WTC11 (cell line): ENCODE measurements at regions not wholly inside any gene's neighbourhood (a gene's known extent, or its start where the extent isn't known, plus 50 kb on each side); places are given as distances from the start of the nearest gene placed in this dataset.
A peak's percentile ranks its signal among the peaks of the same experiment; 100 is the strongest.

Experiments
- ATAC-seq: fragments of 200-7000 bp; cut with Tn5 transposase; 2 replicates; pipeline ENCODE4 v1.10.0; 2021; ENCODE audit warnings: mild to moderate bottlenecking, moderate library complexity
- CTCF ChIA-PET: fragments of 300-600 bp; sonication (Branson Sonifier 250); formaldehyde crosslinking; loops from one replicate; lab custom pipeline; 2021; ENCODE audit warnings: antibody characterized with exemption; lab: Charles Lee
- POLR2A ChIA-PET: fragments of 350-600 bp; sonication (Branson Sonifier 250); formaldehyde crosslinking; loops from one replicate; lab custom pipeline; 2021; ENCODE audit warnings: antibody characterized with exemption; lab: Charles Lee
- DNase-seq: peaks from one replicate; pipeline ENCODE4 v3.0.0; 2021; ENCODE audit warnings: low spot score
- H3K27ac Mint-ChIP-seq: 2 replicates; pipeline ENCODE4 v1.8.0; 2021; ENCODE audit warnings: mixed read lengths
- H3K27me3 Mint-ChIP-seq: 2 replicates; pipeline ENCODE4 v1.8.0; 2021; ENCODE audit warnings: low read depth, mild to moderate bottlenecking, moderate library complexity, mixed read lengths
- H3K36me3 Mint-ChIP-seq: 2 replicates; pipeline ENCODE4 v1.8.0; 2021; ENCODE audit warnings: mixed read lengths
- H3K4me1 Mint-ChIP-seq: 2 replicates; pipeline ENCODE4 v1.8.0; 2022; ENCODE audit warnings: mixed read lengths
- H3K4me3 Mint-ChIP-seq: 2 replicates; pipeline ENCODE4 v1.8.0; 2021; ENCODE audit warnings: mild to moderate bottlenecking, moderate library complexity, mixed read lengths
- H3K9me3 Mint-ChIP-seq: 2 replicates; pipeline ENCODE4 v1.8.0; 2021; ENCODE audit warnings: mixed read lengths
- AFF4 ChIP-seq: sonication (generic); formaldehyde crosslinking; IDR thresholded peaks from 2 replicates; pipeline ENCODE4 v1.8.1; 2023; ENCODE audit warnings: mild to moderate bottlenecking, missing genetic modification reagents, borderline replicate concordance
- ATF3 ChIP-seq: sonication (generic); formaldehyde crosslinking; conservative IDR thresholded peaks from 2 replicates; pipeline ENCODE4 v1.8.1; 2022; ENCODE audit warnings: mild to moderate bottlenecking, missing genetic modification reagents
- CBFB ChIP-seq: sonication (generic); formaldehyde crosslinking; IDR thresholded peaks from 2 replicates; pipeline ENCODE4 v1.8.1; 2022; ENCODE audit warnings: mild to moderate bottlenecking, low read depth, missing genetic modification reagents
- KAT7 ChIP-seq: sonication (generic); formaldehyde crosslinking; IDR thresholded peaks from 2 replicates; pipeline ENCODE4 v1.8.1; 2023; ENCODE audit warnings: missing genetic modification reagents, mild to moderate bottlenecking, borderline replicate concordance
- MAX ChIP-seq: sonication (generic); formaldehyde crosslinking; IDR thresholded peaks from 2 replicates; pipeline ENCODE4 v1.8.0; 2022; ENCODE audit warnings: mild to moderate bottlenecking, missing genetic modification reagents
- NFATC4 ChIP-seq: fragments of 250-450 bp; sonication (Bioruptor Pico); IDR thresholded peaks from 2 replicates; pipeline ENCODE4 v1.9.0; 2021; ENCODE audit warnings: mild to moderate bottlenecking
- NFE2L1 ChIP-seq: sonication (generic); formaldehyde crosslinking; IDR thresholded peaks from 2 replicates; pipeline ENCODE4 v1.8.1; 2023; ENCODE audit warnings: missing genetic modification reagents
- NFYB ChIP-seq: sonication (generic); formaldehyde crosslinking; conservative IDR thresholded peaks from 2 replicates; pipeline ENCODE4 v1.8.0; 2022; ENCODE audit warnings: low read depth, missing genetic modification reagents
- NR2C2 ChIP-seq: sonication (generic); formaldehyde crosslinking; IDR thresholded peaks from 2 replicates; pipeline ENCODE4 v1.8.0; 2022; ENCODE audit warnings: mild to moderate bottlenecking, missing genetic modification reagents
- PREB ChIP-seq: sonication (generic); formaldehyde crosslinking; IDR thresholded peaks from 2 replicates; pipeline ENCODE4 v1.8.1; 2022; ENCODE audit warnings: mild to moderate bottlenecking, missing genetic modification reagents, moderate library complexity, borderline replicate concordance
- PRRX2 ChIP-seq: fragments of 250-450 bp; sonication (Bioruptor Pico); IDR thresholded peaks from 2 replicates; pipeline ENCODE4 v1.8.0; 2021; ENCODE audit warnings: mild to moderate bottlenecking
- SMAD3 ChIP-seq: sonication (generic); formaldehyde crosslinking; IDR thresholded peaks from 2 replicates; pipeline ENCODE4 v1.8.0; 2022; ENCODE audit warnings: missing genetic modification reagents, mild to moderate bottlenecking, borderline replicate concordance
- STAT6 ChIP-seq: sonication (generic); formaldehyde crosslinking; conservative IDR thresholded peaks from 2 replicates; pipeline ENCODE4 v1.8.1; 2023; ENCODE audit warnings: mild to moderate bottlenecking, low read depth, missing genetic modification reagents, moderate library complexity
- TEAD1 ChIP-seq: sonication (generic); formaldehyde crosslinking; IDR thresholded peaks from 2 replicates; pipeline ENCODE4 v1.8.0; 2022; ENCODE audit warnings: mild to moderate bottlenecking, missing genetic modification reagents
- ZNF138 ChIP-seq: sonication (generic); formaldehyde crosslinking; conservative IDR thresholded peaks from 2 replicates; pipeline ENCODE4 v1.8.1; 2022; ENCODE audit warnings: mild to moderate bottlenecking, moderate library complexity, missing genetic modification reagents
- ZNF232 ChIP-seq: sonication (generic); formaldehyde crosslinking; IDR thresholded peaks from 2 replicates; pipeline ENCODE4 v1.8.0; 2022; ENCODE audit warnings: mild to moderate bottlenecking, missing genetic modification reagents
- ZNF671 ChIP-seq: fragments of 250-450 bp; sonication (Bioruptor Pico); IDR thresholded peaks from 2 replicates; pipeline ENCODE4 v1.8.0; 2021; ENCODE audit warnings: mild to moderate bottlenecking

- no peak for TF ChIP-seq CBFB (CRISPR knock-in tag)
Measured at GRCh38 chr1:224866940-224867339, 62.5 kb upstream of the DNAH14 start (continued).

GRCh38 chr1:224867715-224868114 is 61.8 kb upstream of the DNAH14 start:
- H3K9me3 Mint-ChIP-seq, result peaks cover 23% of the 10 kb centered on the region
- POLR2A ChIA-PET, result no interaction called here
- H3K4me3 Mint-ChIP-seq, result no peak overlapping the region
- no peaks in the 10 kb centered on the region for H3K4me1 Mint-ChIP-seq
- DNase-seq (no peak), ATAC-seq (no peak)
- TF ChIP-seq NFATC4, result no peak
- TF ChIP-seq PREB (CRISPR knock-in tag), result no peak
- H3K36me3 Mint-ChIP-seq, result 0 out of 2 replicates have a peak, but pooled peaks cover 8% of the 10 kb centered on the region
- CTCF ChIA-PET, result interaction anchor here (1.5 kb wide), 1 partner anchor 55 kb away, joined by 6 read pairs; no protein-coding TSS in a partner anchor
- H3K27ac Mint-ChIP-seq, result no peak overlapping the region
- H3K27me3 Mint-ChIP-seq, result no peaks in the 10 kb centered on the region

GRCh38 chr1:224872832-224873433 is 56.5 kb upstream of the DNAH14 start:
- no peak overlapping the region for H3K27ac Mint-ChIP-seq
- ATAC-seq, result peak; percentile 79
- POLR2A ChIA-PET, result interaction anchor here (1.5 kb wide), 1 partner anchor 10 kb away, joined by 3 read pairs; no protein-coding TSS in a partner anchor
- H3K36me3 Mint-ChIP-seq, result no peaks in the 10 kb centered on the region
- H3K9me3 Mint-ChIP-seq, result 0 out of 2 replicates have a peak, but pooled peaks cover 4% of the 10 kb centered on the region
- no peak overlapping the region for H3K4me3 Mint-ChIP-seq
- DNase-seq, result no peak
- no peaks in the 10 kb centered on the region for H3K27me3 Mint-ChIP-seq
- TF ChIP-seq NFYB, result no peak
- TF ChIP-seq STAT6 (CRISPR knock-in tag), result no peak
- no peak for TF ChIP-seq AFF4
- no peak for TF ChIP-seq SMAD3 (CRISPR knock-in tag)
- TF ChIP-seq PRRX2, result no peak
- no peak for TF ChIP-seq ZNF138 (CRISPR knock-in tag)
- no peak for TF ChIP-seq ZNF232 (CRISPR knock-in tag)
- no peak for TF ChIP-seq ATF3 (CRISPR knock-in tag)
- no peak for TF ChIP-seq ZNF671 (CRISPR knock-in tag)
- TF ChIP-seq TEAD1, result no peak
- TF ChIP-seq KAT7 (CRISPR knock-in tag), result no peak
- TF ChIP-seq MAX, result no peak
- TF ChIP-seq NFE2L1 (CRISPR knock-in tag), result no peak
- TF ChIP-seq NR2C2 (CRISPR knock-in tag), result no peak
- TF ChIP-seq, all 79 proteins: peak for 0
- peaks cover 20% of the 10 kb centered on the region for H3K4me1 Mint-ChIP-seq
- CTCF ChIA-PET, result interaction anchor here (2.9 to 4.0 kb wide), 3 partner anchors 21 to 50 kb away, joined by 11 to 29 read pairs (median 21); no protein-coding TSS in a partner anchor
